Parathyroid adenoma (tissue), 2 donors: ENCODE measurements at regions not wholly inside any gene's neighbourhood (a gene's known extent, or its start where the extent isn't known, plus 50 kb on each side); places are given as distances from the start of the nearest gene placed in this dataset.

Experiments used
- H2AFZ ChIP-seq: fragments of 300-600 bp; sonication (generic); one replicate; pipeline ENCODE4 v1.7.0; 2017; ENCODE audit warnings: antibody characterized with exemption, mild to moderate bottlenecking
- H3K27ac ChIP-seq: fragments of 300-600 bp; sonication (generic); one replicate; pipeline ENCODE4 v1.7.0; 2017
- H3K27me3 ChIP-seq: fragments of 300-600 bp; sonication (generic); one replicate; pipeline ENCODE4 v1.7.0; 2017; ENCODE audit warnings: low read length; ENCODE audit not compliant: control insufficient read depth, insufficient read depth
- H3K36me3 ChIP-seq: fragments of 300-600 bp; sonication (generic); one replicate; pipeline ENCODE4 v1.7.0; 2017; ENCODE audit warnings: low read length; ENCODE audit not compliant: control insufficient read depth, insufficient read depth
- H3K4me1 ChIP-seq: fragments of 300-600 bp; sonication (generic); one replicate; pipeline ENCODE4 v1.7.0; 2017; ENCODE audit warnings: control low read depth
- H3K4me2 ChIP-seq: fragments of 300-600 bp; sonication (generic); one replicate; pipeline ENCODE4 v1.7.0; 2017; ENCODE audit warnings: low read length
- H3K4me3 ChIP-seq: fragments of 300-600 bp; sonication (generic); one replicate; pipeline ENCODE4 v1.7.0; 2017; ENCODE audit warnings: low read depth, low read length
- H3K79me2 ChIP-seq: fragments of 300-600 bp; sonication (generic); one replicate; pipeline ENCODE4 v1.7.0; 2017; ENCODE audit warnings: control low read depth
- H3K9ac ChIP-seq: fragments of 300-600 bp; sonication (generic); one replicate; pipeline ENCODE4 v1.7.0; 2017; ENCODE audit warnings: mild to moderate bottlenecking
- H3K9me3 ChIP-seq: fragments of 300-600 bp; sonication (generic); one replicate; pipeline ENCODE4 v1.7.0; 2017; ENCODE audit warnings: low read length; ENCODE audit not compliant: control insufficient read depth
- CTCF ChIP-seq: fragments of 300-600 bp; sonication (generic); IDR thresholded peaks from one replicate; pipeline ENCODE4 v1.7.0; 2017; ENCODE audit warnings: antibody characterized with exemption, mild to moderate bottlenecking
- donor health status: primary hyperparathyroidism.

- Histone ChIP-seq H3K9me3 (no peaks in the 10 kb centered on the region), H3K79me2 (no peaks in the 10 kb centered on the region), H3K4me1 (no peaks in the 10 kb centered on the region), H3K36me3 (no peaks in the 10 kb centered on the region), H3K4me3 (peak overlapping the region; percentile 48), H3K27ac (no peak overlapping the region), H2AFZ (no peak overlapping the region), H3K4me2 (peak overlapping the region; percentile 57), H3K27me3 (no peaks in the 10 kb centered on the region), H3K9ac (no peak overlapping the region)
- TF ChIP-seq CTCF: no peak
These were observed 1197.3 kb downstream of the SORCS3 start for GRCh38 chr10:105838392-105838791.

GRCh38 chr10:105837951-105838350, 1196.9 kb downstream of the SORCS3 start:
- H3K9ac ChIP-seq: no peak overlapping the region

GRCh38 chr10:105834261-105835059, 1193.4 kb downstream of the SORCS3 start:
- no peak for TF ChIP-seq CTCF
- H3K9ac ChIP-seq: no peak overlapping the region
- no peak overlapping the region for H3K27ac ChIP-seq
- H3K27me3 ChIP-seq: no peaks in the 10 kb centered on the region
- H3K4me1 ChIP-seq: no peaks in the 10 kb centered on the region
- H3K4me3 ChIP-seq: no peak overlapping the region
- no peaks in the 10 kb centered on the region for H3K9me3 ChIP-seq
- no peaks in the 10 kb centered on the region for H3K36me3 ChIP-seq
- no peaks in the 10 kb centered on the region for H3K79me2 ChIP-seq
- H2AFZ ChIP-seq: no peak overlapping the region
- no peak overlapping the region for H3K4me2 ChIP-seq

More at GRCh38 chr10:105837951-105838350, 1196.9 kb downstream of the SORCS3 start:
- Histone ChIP-seq H3K4me3 (peak overlapping the region; percentile 48), H3K27ac (no peak overlapping the region), H3K9me3 (no peaks in the 10 kb centered on the region), H3K27me3 (no peaks in the 10 kb centered on the region), H2AFZ (peak overlapping the region; percentile 51), H3K4me2 (peak overlapping the region; percentile 57), H3K79me2 (no peaks in the 10 kb centered on the region), H3K4me1 (no peaks in the 10 kb centered on the region), H3K36me3 (no peaks in the 10 kb centered on the region)
- TF ChIP-seq CTCF: no peak

GRCh38 chr10:105827133-105827532, 1186.0 kb downstream of the SORCS3 start:
- no peaks in the 10 kb centered on the region for H3K27me3 ChIP-seq
- no peaks in the 10 kb centered on the region for H3K79me2 ChIP-seq
- no peak for TF ChIP-seq CTCF

More at GRCh38 chr10:105827133-105827532, 1186.0 kb downstream of the SORCS3 start:
- H3K9ac ChIP-seq: no peak overlapping the region
- no peak overlapping the region for H2AFZ ChIP-seq
- no peak overlapping the region for H3K4me3 ChIP-seq
- no peaks in the 10 kb centered on the region for H3K36me3 ChIP-seq
- H3K9me3 ChIP-seq: no peaks in the 10 kb centered on the region
- no peaks in the 10 kb centered on the region for H3K4me1 ChIP-seq
- H3K4me2 ChIP-seq: no peak overlapping the region
- no peak overlapping the region for H3K27ac ChIP-seq
